ENCODE measurements at regions not wholly inside any gene's neighbourhood (a gene's known extent, or its start where the extent isn't known, plus 50 kb on each side); places are given as distances from the start of the nearest gene placed in this dataset.

GRCh38 chr16:73798471-73798870 lies 498.1 kb upstream of the PSMD7 start:
- DNase-seq: no peak

DNA sequence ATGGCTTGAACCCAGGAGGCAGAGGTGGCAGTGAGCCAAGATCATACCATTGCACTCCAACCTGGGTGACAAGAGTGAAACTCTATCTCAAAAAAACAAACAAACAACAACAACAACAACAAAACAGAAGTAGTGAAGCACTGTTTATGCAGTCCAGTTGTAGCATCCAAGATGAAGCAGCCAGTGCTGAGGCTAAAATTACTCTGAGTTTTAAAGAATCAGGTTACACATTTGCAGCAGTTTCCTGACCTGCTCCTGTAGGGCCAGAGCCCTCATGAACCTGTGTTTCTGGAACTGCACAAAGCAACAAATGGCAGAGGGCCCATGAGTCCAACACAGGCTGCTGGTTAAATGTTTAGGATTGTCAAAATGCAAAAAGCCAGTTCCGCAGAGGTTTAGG lies 499.5 kb upstream of the PSMD7 start:
- no peak for DNase-seq

GRCh38 chr16:73796241-73796640 lies 500.4 kb upstream of the PSMD7 start:
- no peak for DNase-seq

- DNase-seq: no peak
Measured at GRCh38 chr16:73794994-73795393, 501.6 kb upstream of the PSMD7 start.

DNA sequence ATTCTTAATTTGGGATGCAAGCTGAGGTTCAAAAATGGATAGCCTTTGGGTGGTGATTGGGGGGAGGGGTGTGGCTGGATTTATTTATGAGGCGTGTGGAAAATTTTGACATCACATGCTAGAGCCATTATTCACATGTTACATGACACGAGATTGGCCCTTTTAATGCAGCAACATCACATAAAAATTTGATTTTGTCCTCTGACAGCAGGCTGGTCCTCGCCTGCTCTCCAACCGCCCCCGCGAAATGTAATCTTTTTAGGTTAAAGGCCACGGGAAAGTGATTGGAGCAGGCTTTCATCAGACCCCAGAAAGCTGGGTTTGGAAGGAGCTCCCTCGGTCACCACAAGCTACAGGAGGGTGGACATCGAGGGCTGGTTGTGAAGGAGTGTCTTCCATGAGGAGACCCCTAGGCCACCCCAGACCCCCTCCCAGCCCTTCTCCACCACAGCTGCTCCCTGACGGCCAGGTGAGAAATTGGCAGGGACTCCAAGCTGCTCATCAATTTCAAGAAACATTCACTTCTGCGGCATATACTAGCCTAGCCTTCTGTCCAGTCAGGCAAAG lies 502.7 kb upstream of the PSMD7 start:
- DNase-seq: no peak

GRCh38 chr16:73793260-73793659 lies 503.4 kb upstream of the PSMD7 start:
- DNase-seq: no peak

- no peak for DNase-seq
Measured at GRCh38 chr16:73792199-73793020, 504.2 kb upstream of the PSMD7 start.

- no peak for DNase-seq
Measured at GRCh38 chr16:73781297-73781696, 515.3 kb upstream of the PSMD7 start.

GRCh38 chr16:73778887-73779286 lies 517.7 kb upstream of the PSMD7 start:
- DNase-seq: no peak

GRCh38 chr16:73775841-73776388 lies 520.7 kb upstream of the PSMD7 start:
- no peak for DNase-seq

GRCh38 chr16:73771196-73772064 lies 525.2 kb upstream of the PSMD7 start:
- DNase-seq: no peak

- no peak for DNase-seq
Measured at GRCh38 chr16:73768786-73769203, 527.8 kb upstream of the PSMD7 start.

GRCh38 chr16:73764321-73764720 lies 532.3 kb upstream of the PSMD7 start:
- DNase-seq: no peak

DNA sequence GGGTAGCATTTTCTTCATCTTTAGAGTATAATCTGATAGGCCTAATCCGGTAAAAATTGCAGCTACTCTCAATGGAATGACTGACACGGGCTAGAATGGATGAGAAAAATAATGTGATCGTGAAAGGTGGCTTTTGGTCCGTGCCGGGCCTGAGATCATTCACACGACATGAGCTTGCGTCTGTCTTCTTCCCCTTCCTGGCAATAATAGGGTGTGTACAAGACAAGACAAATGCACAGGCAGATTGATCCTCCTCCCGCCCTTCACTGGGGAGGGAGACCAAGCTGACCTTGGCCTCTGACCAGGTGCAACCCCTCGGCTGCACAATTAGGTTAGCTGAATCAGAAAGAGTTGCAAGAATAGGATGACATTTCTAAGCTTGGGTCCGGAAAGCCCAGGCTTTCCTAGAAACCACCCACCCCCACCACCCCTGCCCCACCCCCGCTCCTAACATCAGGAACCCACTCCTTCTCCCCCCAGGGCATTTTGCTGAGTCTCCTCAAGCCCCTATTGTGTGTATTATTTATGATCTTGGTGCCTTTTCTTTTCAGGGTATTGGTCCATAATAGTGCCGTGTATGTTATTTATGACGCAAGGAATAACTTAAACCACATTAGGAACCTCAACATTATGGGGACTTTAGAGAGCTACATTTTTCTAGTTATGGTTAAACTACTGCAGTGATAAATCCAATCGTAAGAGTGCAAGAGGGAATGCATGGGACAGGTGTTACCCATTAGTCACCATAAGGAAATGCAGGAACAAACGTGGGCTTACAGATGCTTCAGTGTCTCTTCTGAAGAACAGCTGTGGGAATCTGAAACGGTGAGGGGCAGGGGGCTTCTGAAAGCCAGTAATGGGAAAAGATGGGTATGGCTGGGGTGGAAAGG lies 540.1 kb upstream of the PSMD7 start:
- no peak for DNase-seq

DNA sequence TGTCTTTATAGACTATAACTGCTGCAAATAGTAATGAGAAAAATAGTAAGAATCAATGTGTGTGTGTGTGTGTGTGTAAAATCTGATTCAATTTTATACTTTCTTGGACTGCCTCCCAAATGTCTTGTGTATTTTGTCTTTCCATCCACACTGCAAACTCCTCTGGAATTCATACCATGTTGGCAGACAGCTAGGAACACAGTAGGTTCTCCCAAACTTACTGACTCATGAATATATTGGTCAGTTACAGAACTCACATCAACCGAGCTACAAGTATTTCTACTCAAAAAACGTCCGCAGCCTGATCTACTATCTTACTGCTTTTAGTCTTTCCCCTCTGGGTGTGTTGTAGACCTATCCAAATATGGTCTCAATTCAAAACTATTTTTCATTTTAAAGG lies 542.7 kb upstream of the PSMD7 start:
- DNase-seq: no peak

- DNase-seq: no peak
Measured at GRCh38 chr16:73750639-73751038, 546.0 kb upstream of the PSMD7 start.

GRCh38 chr16:73747328-73747727 lies 549.3 kb upstream of the PSMD7 start:
- DNase-seq: no peak

GRCh38 chr16:73746554-73746953 lies 550.1 kb upstream of the PSMD7 start:
- peak; percentile 43 for DNase-seq

- DNase-seq: no peak
Measured at GRCh38 chr16:73743665-73744496, 552.7 kb upstream of the PSMD7 start.

DNA sequence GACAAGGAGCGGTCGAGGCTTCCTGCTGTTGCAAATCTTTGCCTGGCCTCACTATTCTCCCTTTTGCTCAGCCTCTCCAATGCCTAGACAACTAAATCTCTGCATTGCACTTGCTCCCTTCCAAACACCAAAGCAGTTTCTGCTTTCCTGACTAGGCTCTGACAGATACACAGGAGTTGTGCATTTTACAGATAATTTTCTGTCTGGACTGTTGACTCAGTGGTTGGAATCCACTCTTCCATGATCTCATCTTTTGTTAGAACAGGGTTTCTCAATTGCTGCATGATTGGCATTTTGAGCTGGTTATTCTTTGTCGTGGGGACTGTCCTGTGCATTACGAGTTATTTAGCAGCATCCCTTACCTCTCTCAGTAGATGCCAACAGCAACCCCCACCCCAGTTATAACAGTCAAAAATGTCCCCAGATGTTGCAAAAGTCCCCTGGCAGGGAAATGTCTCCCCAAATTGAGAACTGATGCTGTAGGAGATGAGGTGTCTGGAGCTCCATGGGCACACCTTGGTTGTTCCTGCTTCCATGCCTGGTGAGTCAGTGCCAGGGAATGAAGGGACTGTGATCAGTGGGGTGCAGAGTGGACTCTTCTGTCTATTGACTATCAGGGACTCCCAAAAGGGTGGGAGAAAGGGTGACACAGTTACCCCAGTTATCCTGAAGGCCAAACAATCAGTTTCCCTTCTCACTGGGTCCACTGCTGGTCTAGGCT lies 557.4 kb upstream of the PSMD7 start:
- no peak for DNase-seq

DNA sequence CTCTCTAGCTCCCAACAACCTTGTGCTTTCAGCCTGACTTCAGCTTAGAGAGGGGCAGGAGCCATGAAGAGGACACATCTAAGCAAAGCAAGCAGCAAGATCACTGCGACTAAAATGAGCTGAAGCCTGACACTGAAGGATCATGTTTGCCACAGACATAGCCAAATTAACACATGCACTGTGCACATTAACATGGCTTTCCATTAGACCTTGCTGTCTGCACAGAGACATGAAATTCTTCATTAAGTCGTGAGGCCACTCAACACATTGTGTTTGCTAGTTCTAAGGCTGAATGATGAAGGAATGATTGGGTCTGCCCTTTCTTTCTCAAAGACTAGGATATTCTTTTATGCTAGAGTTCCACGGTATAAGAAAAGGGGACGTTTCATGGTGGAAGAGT lies 558.3 kb upstream of the PSMD7 start:
- no peak for DNase-seq

Data from NCI-H1436 (cell line).